Karpas-422 (cell line): ENCODE measurements at regions not wholly inside any gene's neighbourhood (a gene's known extent, or its start where the extent isn't known, plus 50 kb on each side); places are given as distances from the start of the nearest gene placed in this dataset.

ENCODE experiments used
- DNase-seq: peaks from one replicate; pipeline ENCODE4 v3.0.0-alpha.2; 2015
- H2AFZ ChIP-seq: fragments of 200-600 bp; sonication (generic); 2 replicates; pipeline ENCODE4 v1.6.1; 2014; ENCODE audit warnings: antibody characterized with exemption, low read length, mixed read lengths
- H3K27ac ChIP-seq: fragments of 200-600 bp; sonication (generic); 2 replicates; pipeline ENCODE4 v1.5.1; 2014; ENCODE audit warnings: mild to moderate bottlenecking, low read length, moderate library complexity
- H3K27me3 ChIP-seq: fragments of 200-600 bp; sonication (generic); 2 replicates; pipeline ENCODE4 v1.6.1; 2014; ENCODE audit warnings: low read length, mixed read lengths
- H3K36me3 ChIP-seq: fragments of 200-600 bp; sonication (generic); 2 replicates; pipeline ENCODE4 v1.6.1; 2014; ENCODE audit warnings: low read length, mixed read lengths; ENCODE audit not compliant: insufficient read depth
- H3K4me1 ChIP-seq: fragments of 200-600 bp; sonication (generic); 2 replicates; pipeline ENCODE4 v1.6.1; 2014; ENCODE audit warnings: mild to moderate bottlenecking, low read length, mixed read lengths
- H3K4me2 ChIP-seq: fragments of 200-600 bp; sonication (generic); 2 replicates; pipeline ENCODE4 v1.6.1; 2014; ENCODE audit warnings: low read length, low read depth, mild to moderate bottlenecking; ENCODE audit not compliant: poor library complexity, severe bottlenecking
- H3K4me3 ChIP-seq: fragments of 200-600 bp; sonication (generic); 2 replicates; pipeline ENCODE4 v1.5.1; 2014; ENCODE audit warnings: mild to moderate bottlenecking, antibody characterized with exemption, low read length, mixed read lengths
- H3K79me2 ChIP-seq: fragments of 200-600 bp; sonication (generic); 2 replicates; pipeline ENCODE4 v1.6.1; 2014; ENCODE audit warnings: mild to moderate bottlenecking, low read length, mixed read lengths
- H3K9ac ChIP-seq: fragments of 200-600 bp; sonication (generic); 2 replicates; pipeline ENCODE4 v1.6.0; 2014; ENCODE audit warnings: low read length
- H3K9me2 ChIP-seq: fragments of 200-600 bp; sonication (generic), shearing (Covaris generic); replicated peaks from 2 replicates; pipeline ENCODE4 v1.6.0; 2014; ENCODE audit warnings: mild to moderate bottlenecking, low read length, moderate library complexity; ENCODE audit not compliant: insufficient read depth
- H3K9me3 ChIP-seq: fragments of 300-700, 200-600 bp; sonication (generic); 2 replicates; pipeline ENCODE4 v1.6.1; 2014; ENCODE audit warnings: low read length, mixed read lengths
- H4K20me1 ChIP-seq: fragments of 200-600 bp; sonication (generic); 2 replicates; pipeline ENCODE4 v1.6.1; 2014; ENCODE audit warnings: mild to moderate bottlenecking, antibody characterized with exemption, low read length, low read depth; ENCODE audit not compliant: insufficient read depth

- H3K4me3 ChIP-seq, result no peak overlapping the region
- H3K9ac ChIP-seq, result no peak overlapping the region
- H4K20me1 ChIP-seq, result no peaks in the 10 kb centered on the region
- no peaks in the 10 kb centered on the region for H3K79me2 ChIP-seq
- no peaks in the 10 kb centered on the region for H3K27me3 ChIP-seq
- no peak overlapping the region for H3K4me2 ChIP-seq
- no peak overlapping the region for H2AFZ ChIP-seq
- no peaks in the 10 kb centered on the region for H3K4me1 ChIP-seq
- H3K9me3 ChIP-seq, result no peaks in the 10 kb centered on the region
- no peaks in the 10 kb centered on the region for H3K9me2 ChIP-seq
- DNase-seq, result peak; percentile 63
- no peaks in the 10 kb centered on the region for H3K36me3 ChIP-seq
- H3K27ac ChIP-seq, result no peak overlapping the region
These were observed 50.3 kb upstream of the MACC1 start for GRCh38 chr7:20267482-20267881.

- H3K79me2 ChIP-seq, result no peaks in the 10 kb centered on the region
- no peaks in the 10 kb centered on the region for H3K9me3 ChIP-seq
These were observed 51.6 kb upstream of the MACC1 start for GRCh38 chr7:20268824-20269223.

DNA sequence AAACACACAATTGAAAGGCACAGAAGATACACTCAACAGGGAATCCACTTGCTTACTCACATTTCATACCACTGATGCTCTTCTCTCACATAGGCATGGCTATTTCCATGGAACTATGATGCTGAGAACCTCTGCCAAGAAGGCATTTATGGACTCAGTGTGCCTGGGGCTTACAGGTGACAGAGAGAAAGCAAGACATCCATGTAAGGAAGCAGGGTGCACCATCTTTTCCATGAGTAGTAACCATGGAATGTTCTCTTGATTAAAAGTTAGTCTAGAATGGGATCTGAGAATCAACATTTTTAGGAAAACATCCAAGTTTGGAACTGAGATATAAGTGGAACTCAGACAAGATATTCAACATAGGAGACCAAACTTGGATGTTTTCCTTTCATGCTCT is 52.5 kb upstream of the MACC1 start:
- no peaks in the 10 kb centered on the region for H3K27me3 ChIP-seq
- no peaks in the 10 kb centered on the region for H3K9me3 ChIP-seq
- H3K4me1 ChIP-seq, result no peaks in the 10 kb centered on the region
- DNase-seq, result no peak
- H3K27ac ChIP-seq, result no peak overlapping the region
- no peak overlapping the region for H3K4me3 ChIP-seq
- H3K9me2 ChIP-seq, result no peaks in the 10 kb centered on the region
- no peaks in the 10 kb centered on the region for H4K20me1 ChIP-seq
- no peaks in the 10 kb centered on the region for H3K79me2 ChIP-seq
- H3K36me3 ChIP-seq, result no peaks in the 10 kb centered on the region
- H3K9ac ChIP-seq, result no peak overlapping the region
- no peak overlapping the region for H2AFZ ChIP-seq
- H3K4me2 ChIP-seq, result no peak overlapping the region

More at GRCh38 chr7:20268824-20269223, 51.6 kb upstream of the MACC1 start:
- no peak for DNase-seq
- Histone ChIP-seq H3K27me3 (no peaks in the 10 kb centered on the region), H2AFZ (no peak overlapping the region), H3K36me3 (no peaks in the 10 kb centered on the region), H4K20me1 (no peaks in the 10 kb centered on the region), H3K4me1 (no peaks in the 10 kb centered on the region), H3K9ac (no peak overlapping the region), H3K4me2 (no peak overlapping the region), H3K27ac (no peak overlapping the region), H3K9me2 (no peaks in the 10 kb centered on the region), H3K4me3 (no peak overlapping the region)

GRCh38 chr7:20270371-20270770 is 53.2 kb upstream of the MACC1 start:
- H3K9me3 ChIP-seq, result no peaks in the 10 kb centered on the region
- no peak for DNase-seq
- H3K4me2 ChIP-seq, result no peak overlapping the region
- H3K9me2 ChIP-seq, result no peaks in the 10 kb centered on the region
- no peak overlapping the region for H3K4me3 ChIP-seq
- H3K27me3 ChIP-seq, result no peaks in the 10 kb centered on the region
- H3K9ac ChIP-seq, result no peak overlapping the region
- no peaks in the 10 kb centered on the region for H3K79me2 ChIP-seq
- H3K4me1 ChIP-seq, result no peaks in the 10 kb centered on the region
- H2AFZ ChIP-seq, result no peak overlapping the region
- H3K27ac ChIP-seq, result no peak overlapping the region
- no peaks in the 10 kb centered on the region for H4K20me1 ChIP-seq
- H3K36me3 ChIP-seq, result no peaks in the 10 kb centered on the region

- no peak for DNase-seq
- H4K20me1 ChIP-seq, result no peaks in the 10 kb centered on the region
- H3K4me3 ChIP-seq, result no peak overlapping the region
- no peak overlapping the region for H3K27ac ChIP-seq
- no peaks in the 10 kb centered on the region for H3K79me2 ChIP-seq
- H3K4me2 ChIP-seq, result no peak overlapping the region
- no peaks in the 10 kb centered on the region for H3K4me1 ChIP-seq
- no peaks in the 10 kb centered on the region for H3K9me2 ChIP-seq
- no peaks in the 10 kb centered on the region for H3K36me3 ChIP-seq
- no peaks in the 10 kb centered on the region for H3K27me3 ChIP-seq
- H2AFZ ChIP-seq, result no peak overlapping the region
- no peak overlapping the region for H3K9ac ChIP-seq
- H3K9me3 ChIP-seq, result no peaks in the 10 kb centered on the region
These were observed 53.7 kb upstream of the MACC1 start for GRCh38 chr7:20270867-20271266.

DNA sequence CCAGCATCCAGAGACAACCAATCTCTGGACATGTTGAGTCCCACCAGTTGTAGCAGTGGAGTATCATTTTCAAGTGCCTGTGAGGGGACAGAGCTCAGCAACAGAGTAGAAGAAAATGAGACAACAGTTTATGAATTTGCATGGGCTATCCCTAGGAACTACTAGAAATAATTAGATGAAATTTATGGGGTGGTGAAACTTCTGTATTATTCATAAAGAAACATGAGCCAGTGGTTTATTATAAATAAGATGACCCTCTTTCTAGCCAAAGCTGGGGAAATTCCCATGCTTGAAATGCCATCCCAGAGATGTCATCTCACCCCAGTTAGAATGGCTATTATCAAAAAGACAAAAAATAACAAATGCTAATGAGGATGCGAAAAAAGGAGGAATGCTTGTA is 55.1 kb upstream of the ITGB8 start:
- no peak overlapping the region for H2AFZ ChIP-seq
- no peak for DNase-seq
- no peaks in the 10 kb centered on the region for H3K4me1 ChIP-seq
- no peak overlapping the region for H3K27ac ChIP-seq
- H3K36me3 ChIP-seq, result no peaks in the 10 kb centered on the region
- no peak overlapping the region for H3K9ac ChIP-seq
- no peaks in the 10 kb centered on the region for H3K27me3 ChIP-seq
- H3K9me2 ChIP-seq, result no peaks in the 10 kb centered on the region
- no peaks in the 10 kb centered on the region for H3K79me2 ChIP-seq
- no peaks in the 10 kb centered on the region for H3K9me3 ChIP-seq
- H4K20me1 ChIP-seq, result no peaks in the 10 kb centered on the region
- no peak overlapping the region for H3K4me3 ChIP-seq
- H3K4me2 ChIP-seq, result no peak overlapping the region

DNA sequence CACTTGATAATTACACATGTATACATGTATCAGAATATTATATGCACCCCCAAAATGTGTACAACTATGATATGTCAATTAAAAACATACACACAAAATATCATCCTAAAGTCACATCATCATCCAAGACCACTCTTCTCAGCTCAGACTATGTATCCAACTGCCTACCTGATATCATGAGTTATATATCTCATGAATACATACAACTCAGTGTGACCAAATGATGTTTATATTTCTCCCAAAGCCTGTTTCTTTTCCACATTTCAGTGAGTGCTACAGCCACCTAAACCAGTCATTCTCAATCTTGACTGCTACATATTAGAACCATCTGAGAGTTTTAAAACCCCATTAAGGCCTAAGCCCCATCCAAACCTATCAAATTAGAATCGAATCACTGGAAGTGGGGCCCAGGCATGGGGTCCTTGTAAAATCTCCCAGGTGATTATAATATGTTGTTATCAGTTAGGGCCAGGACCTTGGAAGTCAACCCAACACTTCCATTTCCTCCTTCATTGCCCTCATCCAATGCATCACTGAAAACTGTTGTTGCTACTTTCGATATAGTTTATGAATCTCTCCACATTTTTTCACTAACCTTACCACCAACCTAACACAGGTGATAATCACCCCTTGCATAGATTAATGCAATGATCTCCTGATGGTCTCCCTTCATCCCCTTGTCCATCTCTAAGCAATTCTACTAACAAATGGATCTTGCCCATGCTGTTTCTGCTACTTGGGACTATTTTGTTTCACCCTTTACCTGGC is 53.8 kb upstream of the ITGB8 start:
- DNase-seq, result no peak
- Histone ChIP-seq H3K36me3 (no peaks in the 10 kb centered on the region), H3K79me2 (no peaks in the 10 kb centered on the region), H3K9me2 (no peaks in the 10 kb centered on the region), H3K9me3 (no peaks in the 10 kb centered on the region), H3K9ac (no peak overlapping the region), H3K27me3 (no peaks in the 10 kb centered on the region), H3K27ac (no peak overlapping the region), H3K4me1 (no peaks in the 10 kb centered on the region), H3K4me3 (no peak overlapping the region), H2AFZ (no peak overlapping the region), H3K4me2 (no peak overlapping the region), H4K20me1 (no peaks in the 10 kb centered on the region)

- Histone ChIP-seq H3K27ac (no peak overlapping the region), H2AFZ (no peak overlapping the region), H3K4me1 (no peaks in the 10 kb centered on the region), H3K9ac (no peak overlapping the region), H3K27me3 (no peaks in the 10 kb centered on the region), H3K79me2 (no peaks in the 10 kb centered on the region), H3K4me3 (no peak overlapping the region), H3K9me3 (no peaks in the 10 kb centered on the region), H3K9me2 (no peaks in the 10 kb centered on the region), H3K36me3 (no peaks in the 10 kb centered on the region), H4K20me1 (no peaks in the 10 kb centered on the region), H3K4me2 (no peak overlapping the region)
- no peak for DNase-seq
These were observed 50.7 kb upstream of the ITGB8 start for GRCh38 chr7:20279979-20280378.
